VCaP (cell line): ENCODE measurements at regions not wholly inside any gene's neighbourhood (a gene's known extent, or its start where the extent isn't known, plus 50 kb on each side); places are given as distances from the start of the nearest gene placed in this dataset.

ENCODE experiments used
- H3K27ac ChIP-seq: fragments of 450-650 bp; 2 replicates; pipeline ENCODE4 v1.5.1; 2017
- CTCF ChIP-seq: fragments of 450-650 bp; conservative IDR thresholded peaks from 2 replicates; pipeline ENCODE4 v1.5.1; 2017; ENCODE audit warnings: mild to moderate bottlenecking, moderate library complexity

GRCh38 chr11:70669871-70670675, 271.7 kb downstream of the CTTN start:
- no peak for TF ChIP-seq CTCF
- H3K27ac ChIP-seq, result no peak overlapping the region

- TF ChIP-seq CTCF, result no peak
- no peak overlapping the region for H3K27ac ChIP-seq
Observed at GRCh38 chr11:70670676-70671034, 272.3 kb downstream of the CTTN start.

GRCh38 chr11:70671083-70671482, 272.8 kb downstream of the CTTN start:
- no peak overlapping the region for H3K27ac ChIP-seq
- TF ChIP-seq CTCF, result no peak

- no peak overlapping the region for H3K27ac ChIP-seq
- TF ChIP-seq CTCF, result no peak
Observed at GRCh38 chr11:70671611-70672010, 273.3 kb downstream of the CTTN start.

GRCh38 chr11:70672991-70673653, 274.8 kb downstream of the CTTN start:
- TF ChIP-seq CTCF, result no peak
- H3K27ac ChIP-seq, result no peak overlapping the region

- no peak overlapping the region for H3K27ac ChIP-seq
- TF ChIP-seq CTCF, result no peak
Observed at GRCh38 chr11:70674605-70675004, 276.3 kb downstream of the CTTN start.

GRCh38 chr11:70675697-70676374, 277.5 kb downstream of the CTTN start:
- no peak overlapping the region for H3K27ac ChIP-seq
- no peak for TF ChIP-seq CTCF
